Lower leg skin (tissue), 4 donors: ENCODE measurements at regions not wholly inside any gene's neighbourhood (a gene's known extent, or its start where the extent isn't known, plus 50 kb on each side); places are given as distances from the start of the nearest gene placed in this dataset.

ENCODE experiments used
- DNase-seq, 2 donors: peaks; one replicate each; pipeline ENCODE4 v3.0.0-alpha.2; 2019; ENCODE audit warnings: low spot score in 2 of 2
- H3K4me3 ChIP-seq: fragments of 200-600 bp; sonication (generic); 2 replicates; pipeline ENCODE4 v1.5.1; 2017; ENCODE audit warnings: mild to moderate bottlenecking, low read depth; ENCODE audit not compliant: poor library complexity, severe bottlenecking
- CTCF ChIP-seq, 3 donors: fragments of 450-650 bp; IDR thresholded peaks; one replicate each; pipeline ENCODE4 v1.5.1; 2016; ENCODE audit warnings: antibody characterized with exemption in 3 of 3, mild to moderate bottlenecking in 3 of 3, moderate library complexity in 2 of 3
- POLR2A ChIP-seq, 2 donors: fragments of 450-650 bp; IDR thresholded peaks; one replicate each; pipeline ENCODE4 v1.6.1; 2016 to 2017; ENCODE audit warnings: antibody characterized with exemption in 2 of 2, mild to moderate bottlenecking in 1 of 2, moderate library complexity in 1 of 2
- WGBS, 2 donors: methylation state at CpG; one replicate each; pipeline ENCODE4 v1.1.5; 2018; 5-methylcytosine and 5-hydroxymethylcytosine counted together
- intact Hi-C: fragments of 100-400 bp; cut with DNase I; formaldehyde crosslinking; loops from one replicate; pipeline ENCODE4 v1.15.0; 2023; ENCODE audit warnings: low total_unique reads

DNA sequence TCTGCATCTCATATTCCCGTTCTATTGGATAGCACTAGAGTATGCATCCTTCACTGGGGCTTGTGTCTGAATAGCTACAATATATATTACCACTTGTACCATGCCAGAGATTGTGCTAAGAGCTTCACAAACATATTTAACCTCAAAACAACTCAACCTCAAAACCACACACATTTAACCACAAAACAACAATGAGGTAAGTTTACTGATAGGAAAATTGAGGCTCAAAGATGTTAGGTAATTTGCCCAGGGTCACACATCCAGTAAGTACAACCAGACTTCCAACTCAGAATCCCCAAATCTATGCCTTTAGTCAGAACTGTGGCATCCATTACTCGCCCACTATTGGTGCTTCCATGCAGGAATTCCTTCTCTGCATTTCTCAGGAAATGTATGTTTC is 220.0 kb downstream of the FAM43A start:
- H3K4me3 ChIP-seq, result no peak overlapping the region
- no peak for DNase-seq
- intact Hi-C loops, result no loop called here
- 93 to 95% methylated on average over 2 of the region's 2 CpGs for WGBS, 2 donors
- TF ChIP-seq POLR2A (IDR thresholded peaks at IDR 0.05), result no peak
- TF ChIP-seq CTCF (IDR thresholded peaks at IDR 0.05), result no peak

- no peak for DNase-seq
- WGBS, 2 donors, result 58 to 62% methylated on average over 4 of the region's 4 CpGs
- H3K4me3 ChIP-seq, result no peak overlapping the region
- intact Hi-C loops, result no loop called here
- no peak for TF ChIP-seq POLR2A (IDR thresholded peaks at IDR 0.05)
- no peak for TF ChIP-seq CTCF (IDR thresholded peaks at IDR 0.05)
These were observed 220.5 kb downstream of the FAM43A start for GRCh38 chr3:194906229-194906629.

DNA sequence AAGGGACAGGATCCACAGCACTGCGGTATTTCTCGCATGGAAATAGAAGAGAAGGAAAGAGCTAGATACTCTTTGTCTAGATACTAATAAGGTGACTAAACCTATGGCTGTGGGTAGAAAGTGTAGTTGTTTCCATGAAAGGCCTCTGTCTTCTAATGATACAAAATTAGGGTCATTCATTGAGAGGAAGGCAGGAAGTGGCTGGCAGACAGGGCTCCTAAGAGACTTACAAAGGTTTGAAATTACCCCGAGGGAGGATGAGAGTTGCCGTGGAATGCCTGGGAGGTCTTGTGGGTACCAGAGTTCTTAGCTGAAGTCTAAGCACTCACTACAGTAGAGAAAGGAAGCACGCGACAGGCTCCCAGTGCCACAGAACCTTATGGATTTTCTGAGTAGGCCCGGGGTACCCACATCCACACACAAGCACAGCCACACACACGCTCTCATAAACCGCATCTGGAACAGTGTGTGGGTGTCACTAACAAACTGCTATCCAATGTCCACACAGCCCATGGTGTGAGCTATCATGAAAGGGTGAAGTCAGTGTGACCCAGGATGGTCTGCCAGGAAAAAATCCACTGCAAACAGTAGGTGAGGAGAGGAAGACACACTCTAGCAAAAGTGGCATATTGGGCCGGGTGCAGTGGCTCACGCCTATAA is 221.4 kb downstream of the FAM43A start:
- WGBS, 2 donors, result 86% methylated on average over 11 of the region's 11 CpGs
- intact Hi-C loops, result no loop called here
- no peak for DNase-seq
- no peak overlapping the region for H3K4me3 ChIP-seq
- TF ChIP-seq CTCF (IDR thresholded peaks at IDR 0.05) (no peak), POLR2A (IDR thresholded peaks at IDR 0.05) (no peak)

- DNase-seq, result no peak
- TF ChIP-seq POLR2A (IDR thresholded peaks at IDR 0.05), result no peak
- TF ChIP-seq CTCF (IDR thresholded peaks at IDR 0.05), result no peak
- 77 to 97% methylated on average over 5 of the region's 5 CpGs for WGBS, 2 donors
- no peak overlapping the region for H3K4me3 ChIP-seq
- intact Hi-C loops, result no loop called here
These were observed 222.1 kb downstream of the FAM43A start for GRCh38 chr3:194907811-194908210.

GRCh38 chr3:194908496-194908895 is 222.8 kb downstream of the FAM43A start:
- TF ChIP-seq POLR2A (IDR thresholded peaks at IDR 0.05) (no peak), CTCF (IDR thresholded peaks at IDR 0.05) (no peak)
- 87 to 88% methylated on average over 5 of the region's 5 CpGs for WGBS, 2 donors
- H3K4me3 ChIP-seq, result no peak overlapping the region
- intact Hi-C loops, result no loop called here
- no peak for DNase-seq

DNA sequence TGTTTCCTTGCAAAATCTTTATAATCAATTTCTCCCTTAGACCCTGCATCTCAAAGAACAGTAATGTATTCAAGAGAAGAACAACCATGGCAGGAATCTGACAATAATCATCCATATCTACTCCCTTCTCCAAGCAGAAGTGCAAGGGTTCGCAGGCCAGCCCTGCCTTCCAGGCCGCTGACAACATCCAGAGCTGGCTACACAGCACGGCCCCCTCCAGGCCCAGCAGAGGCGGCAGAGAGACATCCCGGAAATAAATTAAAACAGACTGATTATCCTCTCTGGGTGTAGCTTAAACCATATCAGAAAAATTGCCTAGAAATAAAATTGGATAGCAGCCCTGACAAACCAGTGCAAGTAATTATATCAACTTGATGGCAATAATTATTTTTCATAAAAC is 223.3 kb downstream of the FAM43A start:
- intact Hi-C loops, result no loop called here
- no peak for DNase-seq
- whole genome bisulfite sequencing, 2 donors, result 70 to 73% methylated on average over 5 of the region's 5 CpGs

More for the DNA sequence above, 223.3 kb downstream of the FAM43A start:
- no peak overlapping the region for H3K4me3 ChIP-seq
- TF ChIP-seq POLR2A (IDR thresholded peaks at IDR 0.05) (no peak), CTCF (IDR thresholded peaks at IDR 0.05) (no peak)
